ENCODE measurements at regions not wholly inside any gene's neighbourhood (a gene's known extent, or its start where the extent isn't known, plus 50 kb on each side); places are given as distances from the start of the nearest gene placed in this dataset.

- DNase-seq (ENCODE audit: insufficient read length): no peak
- TF ChIP-seq POLR2A (IDR thresholded peaks at IDR 0.05; ENCODE audit: low read depth, low read length): no peak
- no peak for TF ChIP-seq TAF1 (IDR thresholded peaks at IDR 0.05; ENCODE audit: borderline replicate concordance, low read depth, low read length)
- TF ChIP-seq POLR2AphosphoS5 (IDR thresholded peaks at IDR 0.05; ENCODE audit: low read depth, low read length): no peak
- no peak for FAIRE-seq
These were observed 102.1 kb downstream of the CRPPA start for GRCh38 chr7:16318989-16319915.

- FAIRE-seq: no peak
- DNase-seq (ENCODE audit: insufficient read length): no peak
- TF ChIP-seq TAF1 (IDR thresholded peaks at IDR 0.05; ENCODE audit: borderline replicate concordance, low read depth, low read length) (no peak), POLR2A (IDR thresholded peaks at IDR 0.05; ENCODE audit: low read depth, low read length) (no peak), POLR2AphosphoS5 (IDR thresholded peaks at IDR 0.05; ENCODE audit: low read depth, low read length) (no peak)
These were observed 102.9 kb downstream of the CRPPA start for GRCh38 chr7:16318463-16318862.

- no peak for FAIRE-seq
- no peak for TF ChIP-seq POLR2A (IDR thresholded peaks at IDR 0.05; ENCODE audit: low read depth, low read length)
- TF ChIP-seq POLR2AphosphoS5 (IDR thresholded peaks at IDR 0.05; ENCODE audit: low read depth, low read length): no peak
- no peak for TF ChIP-seq TAF1 (IDR thresholded peaks at IDR 0.05; ENCODE audit: borderline replicate concordance, low read depth, low read length)
- no peak for DNase-seq (ENCODE audit: insufficient read length)
These were observed 103.9 kb downstream of the CRPPA start for GRCh38 chr7:16317406-16317805.

GRCh38 chr7:16315280-16315679 is 106.1 kb downstream of the CRPPA start:
- FAIRE-seq (no peak), DNase-seq (ENCODE audit: insufficient read length) (no peak)
- TF ChIP-seq POLR2AphosphoS5 (IDR thresholded peaks at IDR 0.05; ENCODE audit: low read depth, low read length) (no peak), POLR2A (IDR thresholded peaks at IDR 0.05; ENCODE audit: low read depth, low read length) (no peak), TAF1 (IDR thresholded peaks at IDR 0.05; ENCODE audit: borderline replicate concordance, low read depth, low read length) (no peak)

GRCh38 chr7:16309129-16309528 is 112.2 kb downstream of the CRPPA start:
- TF ChIP-seq POLR2AphosphoS5 (IDR thresholded peaks at IDR 0.05; ENCODE audit: low read depth, low read length) (no peak), TAF1 (IDR thresholded peaks at IDR 0.05; ENCODE audit: borderline replicate concordance, low read depth, low read length) (no peak), POLR2A (IDR thresholded peaks at IDR 0.05; ENCODE audit: low read depth, low read length) (no peak)
- DNase-seq (ENCODE audit: insufficient read length) (no peak), FAIRE-seq (no peak)

- FAIRE-seq (no peak), DNase-seq (ENCODE audit: insufficient read length) (no peak)
- TF ChIP-seq TAF1 (IDR thresholded peaks at IDR 0.05; ENCODE audit: borderline replicate concordance, low read depth, low read length) (no peak), POLR2AphosphoS5 (IDR thresholded peaks at IDR 0.05; ENCODE audit: low read depth, low read length) (no peak), POLR2A (IDR thresholded peaks at IDR 0.05; ENCODE audit: low read depth, low read length) (no peak)
These were observed 120.0 kb downstream of the CRPPA start for GRCh38 chr7:16301291-16301690.

GRCh38 chr7:16300361-16300895 is 120.9 kb downstream of the CRPPA start:
- no peak for FAIRE-seq
- no peak for TF ChIP-seq POLR2A (IDR thresholded peaks at IDR 0.05; ENCODE audit: low read depth, low read length)
- DNase-seq (ENCODE audit: insufficient read length): no peak

- DNase-seq (ENCODE audit: insufficient read length): no peak
- TF ChIP-seq TAF1 (IDR thresholded peaks at IDR 0.05; ENCODE audit: borderline replicate concordance, low read depth, low read length) (no peak), POLR2AphosphoS5 (IDR thresholded peaks at IDR 0.05; ENCODE audit: low read depth, low read length) (no peak), POLR2A (IDR thresholded peaks at IDR 0.05; ENCODE audit: low read depth, low read length) (no peak)
- no peak for FAIRE-seq
These were observed 121.5 kb downstream of the CRPPA start for GRCh38 chr7:16299853-16300252.

GRCh38 chr7:16298221-16298620 is 123.1 kb downstream of the CRPPA start:
- FAIRE-seq (no peak), DNase-seq (ENCODE audit: insufficient read length) (no peak)
- TF ChIP-seq TAF1 (IDR thresholded peaks at IDR 0.05; ENCODE audit: borderline replicate concordance, low read depth, low read length) (no peak), POLR2A (IDR thresholded peaks at IDR 0.05; ENCODE audit: low read depth, low read length) (no peak), POLR2AphosphoS5 (IDR thresholded peaks at IDR 0.05; ENCODE audit: low read depth, low read length) (no peak)

- FAIRE-seq: no peak
- TF ChIP-seq POLR2A (IDR thresholded peaks at IDR 0.05; ENCODE audit: low read depth, low read length): no peak
- TF ChIP-seq POLR2AphosphoS5 (IDR thresholded peaks at IDR 0.05; ENCODE audit: low read depth, low read length): no peak
- no peak for TF ChIP-seq TAF1 (IDR thresholded peaks at IDR 0.05; ENCODE audit: borderline replicate concordance, low read depth, low read length)
- DNase-seq (ENCODE audit: insufficient read length): no peak
These were observed 125.8 kb downstream of the CRPPA start for GRCh38 chr7:16295558-16295957.

- FAIRE-seq (no peak), DNase-seq (ENCODE audit: insufficient read length) (no peak)
- TF ChIP-seq POLR2AphosphoS5 (IDR thresholded peaks at IDR 0.05; ENCODE audit: low read depth, low read length) (no peak), TAF1 (IDR thresholded peaks at IDR 0.05; ENCODE audit: borderline replicate concordance, low read depth, low read length) (no peak), POLR2A (IDR thresholded peaks at IDR 0.05; ENCODE audit: low read depth, low read length) (no peak)
These were observed 127.5 kb downstream of the CRPPA start for GRCh38 chr7:16293669-16294425.

All from GM12892 (cell line).